IPS-18c (cell line): ENCODE measurements at regions not wholly inside any gene's neighbourhood (a gene's known extent, or its start where the extent isn't known, plus 50 kb on each side); places are given as distances from the start of the nearest gene placed in this dataset.

ENCODE experiments used
- H3K4me3 ChIP-seq: 2 replicates; pipeline ENCODE4 v1.7.0; 2013; ENCODE audit warnings: low read depth, mild to moderate bottlenecking, low read length, moderate library complexity; ENCODE audit not compliant: insufficient read depth
- H3K9me3 ChIP-seq: one replicate; pipeline ENCODE4 v1.6.1; 2013; ENCODE audit warnings: mild to moderate bottlenecking, low read length, moderate library complexity; ENCODE audit not compliant: control insufficient read depth, insufficient read depth

DNA sequence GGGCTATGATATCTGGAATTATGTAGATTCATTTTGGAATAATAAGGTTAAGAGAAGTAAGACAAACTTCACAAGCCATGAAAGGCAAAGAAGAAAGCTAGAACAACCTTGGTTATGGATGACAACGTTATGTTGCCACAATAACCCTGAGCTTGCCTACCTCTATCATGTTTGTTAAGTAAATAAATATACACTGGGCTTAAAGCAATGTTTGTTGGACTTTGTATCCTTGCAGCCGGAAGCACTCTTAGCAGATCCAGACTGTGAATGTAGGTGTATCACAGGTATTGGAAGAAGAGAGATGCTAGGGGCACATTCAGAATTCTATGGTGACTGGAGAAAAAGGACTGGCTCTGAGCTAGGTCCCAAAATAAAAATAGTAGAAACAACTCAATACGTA, 214.4 kb downstream of the HS3ST1 start:
- peaks cover 2% of the 10 kb centered on the region for H3K9me3 ChIP-seq
- no peak overlapping the region for H3K4me3 ChIP-seq

DNA sequence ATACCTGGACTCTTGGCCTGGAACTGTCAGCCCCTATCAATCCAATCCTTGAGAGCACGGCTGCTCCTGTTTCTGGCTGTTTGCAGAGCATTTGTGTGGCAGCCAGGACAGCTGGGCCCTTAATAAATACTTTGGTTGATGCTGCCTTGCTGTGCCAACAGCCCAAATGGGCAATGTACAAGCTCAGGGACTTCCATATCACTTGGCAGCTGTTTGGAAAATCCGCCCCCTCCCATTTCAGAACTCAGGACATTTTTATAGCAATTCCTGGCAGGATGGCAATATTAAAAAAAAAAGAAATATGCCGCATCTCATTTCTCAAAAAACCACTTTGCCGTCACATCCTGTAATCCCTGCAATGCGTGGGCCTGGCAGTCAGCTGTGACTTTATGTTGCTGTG, 218.9 kb downstream of the HS3ST1 start:
- no peaks in the 10 kb centered on the region for H3K9me3 ChIP-seq
- no peak overlapping the region for H3K4me3 ChIP-seq

DNA sequence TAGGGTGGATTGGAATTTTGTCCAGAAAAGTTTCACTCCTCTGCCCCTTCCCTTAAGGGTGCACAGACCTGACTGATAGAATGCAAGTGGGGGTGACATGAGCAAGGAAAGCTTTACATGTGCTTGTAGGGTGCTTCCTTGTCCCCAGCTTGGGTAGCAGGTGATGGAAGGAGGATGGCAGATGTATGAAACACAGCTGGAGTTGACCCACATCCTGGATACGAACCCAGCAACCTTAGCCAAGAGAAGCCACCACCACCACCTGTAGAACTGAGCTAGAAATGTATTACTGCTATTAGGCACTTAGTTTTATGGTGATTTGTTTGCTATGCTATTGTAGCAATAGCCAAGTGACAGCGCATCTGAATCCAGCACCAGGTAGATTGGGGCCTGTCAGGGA, 227.4 kb downstream of the HS3ST1 start:
- no peaks in the 10 kb centered on the region for H3K9me3 ChIP-seq
- H3K4me3 ChIP-seq: no peak overlapping the region

DNA sequence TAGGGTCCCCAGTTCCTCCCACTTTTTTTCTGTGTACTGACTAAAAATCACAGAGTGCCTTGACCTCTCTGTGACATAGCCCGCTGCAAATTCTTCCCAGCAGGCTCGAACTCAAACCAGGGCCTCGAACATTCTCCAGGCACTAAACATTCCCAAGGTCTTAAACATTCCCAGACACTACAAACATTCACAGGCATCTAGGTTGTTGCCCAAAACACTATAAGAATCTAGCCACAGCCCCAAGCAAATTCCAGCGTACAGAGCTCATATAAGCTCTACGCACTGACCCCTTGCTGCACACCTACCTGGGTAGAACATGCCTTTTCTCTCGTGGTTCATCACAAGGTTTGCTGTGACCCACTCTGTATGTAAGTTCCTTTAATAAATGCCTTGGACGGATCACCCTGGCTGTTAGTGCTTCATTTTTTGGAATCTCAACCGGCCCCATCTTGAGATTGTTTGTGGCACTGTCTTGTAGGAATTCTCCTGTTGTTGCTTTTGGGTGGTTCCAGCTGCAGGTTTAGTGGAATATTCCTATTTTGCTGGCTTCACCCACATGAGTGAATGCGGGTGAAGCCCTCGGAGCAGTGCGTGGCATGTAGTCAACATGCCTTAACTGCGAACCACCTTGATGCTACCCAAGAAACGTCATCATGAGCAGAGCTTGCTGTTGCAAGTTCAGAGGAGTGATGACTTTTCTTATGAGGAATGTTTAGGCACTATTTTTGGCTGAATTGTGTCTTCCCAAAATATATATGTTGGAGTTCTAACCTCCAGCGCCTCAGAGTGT, 230.0 kb downstream of the HS3ST1 start:
- no peaks in the 10 kb centered on the region for H3K9me3 ChIP-seq
- H3K4me3 ChIP-seq: no peak overlapping the region

DNA sequence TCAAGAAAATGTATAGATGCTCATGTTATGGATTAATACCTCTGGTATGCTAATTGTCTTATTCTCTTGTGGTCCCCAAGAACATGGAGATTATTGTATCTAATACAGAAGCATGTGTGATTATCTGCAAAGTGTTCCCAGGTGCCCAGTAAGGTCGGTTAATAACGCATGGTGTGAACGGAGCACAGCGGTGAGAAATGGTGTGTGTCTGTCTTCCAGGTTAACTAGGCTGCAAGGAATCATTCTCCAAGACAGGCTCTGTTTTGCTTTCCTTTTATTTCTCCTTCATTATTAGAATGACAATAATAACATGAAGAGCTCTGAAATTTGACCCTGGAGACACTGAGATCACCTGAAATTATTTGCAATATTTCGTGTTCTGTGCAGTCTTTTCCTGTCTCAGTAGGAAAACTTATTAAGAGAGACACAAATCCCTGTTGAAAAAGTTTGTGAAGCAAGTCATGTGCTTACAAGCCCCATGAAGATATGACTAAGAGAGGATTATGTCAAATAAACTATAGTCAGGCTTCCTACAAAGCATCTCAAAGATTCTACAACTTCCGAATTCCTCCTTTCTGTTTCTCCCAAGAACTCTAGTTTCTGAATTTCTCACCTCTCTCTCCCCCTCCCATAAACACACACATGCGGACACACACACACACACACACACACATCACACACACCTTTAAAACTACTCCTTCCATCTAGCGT, 230.9 kb downstream of the HS3ST1 start:
- no peak overlapping the region for H3K4me3 ChIP-seq
- no peaks in the 10 kb centered on the region for H3K9me3 ChIP-seq

DNA sequence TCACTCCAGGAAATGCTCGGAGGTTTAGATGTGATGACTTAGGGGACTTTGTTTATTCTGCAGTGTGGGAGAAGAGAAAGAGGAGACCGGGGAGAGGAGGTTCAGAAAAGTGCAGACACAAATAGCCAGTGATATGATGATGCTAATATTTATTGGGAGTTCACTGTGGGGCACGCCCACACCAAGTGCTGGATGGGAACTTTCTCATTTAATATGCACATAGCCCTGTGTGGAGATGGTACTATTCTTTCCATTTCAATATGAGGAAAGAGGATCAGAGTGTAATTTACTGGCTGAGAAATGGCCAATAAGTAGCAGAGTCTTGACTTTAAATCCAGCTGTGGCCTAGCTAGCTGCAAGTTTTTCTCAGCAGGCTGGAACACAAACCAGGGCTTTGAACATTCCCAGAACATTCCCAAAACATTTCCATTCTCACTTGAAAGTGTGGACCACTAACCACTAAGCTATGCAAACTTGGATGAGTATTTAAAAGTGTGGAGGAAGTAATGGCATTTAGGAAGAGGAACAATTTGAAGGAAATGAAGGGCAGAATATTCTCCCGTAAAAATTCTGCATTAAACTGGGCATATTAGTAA, 231.7 kb downstream of the HS3ST1 start:
- H3K4me3 ChIP-seq: no peak overlapping the region
- no peaks in the 10 kb centered on the region for H3K9me3 ChIP-seq

DNA sequence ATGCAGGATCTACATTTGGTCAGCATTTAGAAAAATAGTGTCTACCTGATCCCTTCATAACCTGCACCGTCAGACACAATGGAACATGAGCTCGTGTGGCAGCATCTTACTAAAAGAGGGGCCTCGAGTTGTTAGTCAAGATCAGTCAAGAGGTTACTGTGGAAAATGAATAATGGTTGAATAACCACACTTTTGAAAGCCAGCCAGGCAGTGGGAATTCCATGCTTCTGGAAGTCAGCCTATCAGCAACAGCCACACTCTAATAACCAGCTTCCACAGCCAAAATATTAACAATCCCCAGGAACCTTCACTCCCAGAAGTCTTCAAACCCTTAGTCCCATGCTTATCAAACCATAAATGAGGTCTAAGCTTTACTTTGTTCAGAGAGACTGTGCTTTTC, 234.3 kb downstream of the HS3ST1 start:
- Histone ChIP-seq H3K9me3 (no peaks in the 10 kb centered on the region), H3K4me3 (no peak overlapping the region)

DNA sequence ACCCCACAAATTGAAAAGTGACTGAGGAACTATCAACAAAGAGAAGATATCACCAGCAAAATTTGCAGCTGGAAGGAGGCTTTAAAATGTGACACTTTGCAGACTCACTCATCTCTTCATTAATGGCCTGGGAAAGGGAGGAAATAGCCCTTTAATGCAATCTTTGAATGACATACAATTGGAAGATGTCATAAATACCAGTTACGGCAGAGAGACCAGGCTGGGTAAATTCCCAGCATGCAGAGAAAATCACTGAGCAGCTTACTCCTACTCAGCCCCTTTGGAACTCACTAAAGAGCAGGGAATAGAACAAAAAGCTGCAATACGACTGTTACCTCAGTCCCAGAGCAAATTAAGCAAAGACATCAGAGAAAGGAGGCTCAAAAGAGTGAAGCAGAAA, 238.9 kb downstream of the HS3ST1 start:
- no peak overlapping the region for H3K4me3 ChIP-seq
- H3K9me3 ChIP-seq: no peaks in the 10 kb centered on the region

DNA sequence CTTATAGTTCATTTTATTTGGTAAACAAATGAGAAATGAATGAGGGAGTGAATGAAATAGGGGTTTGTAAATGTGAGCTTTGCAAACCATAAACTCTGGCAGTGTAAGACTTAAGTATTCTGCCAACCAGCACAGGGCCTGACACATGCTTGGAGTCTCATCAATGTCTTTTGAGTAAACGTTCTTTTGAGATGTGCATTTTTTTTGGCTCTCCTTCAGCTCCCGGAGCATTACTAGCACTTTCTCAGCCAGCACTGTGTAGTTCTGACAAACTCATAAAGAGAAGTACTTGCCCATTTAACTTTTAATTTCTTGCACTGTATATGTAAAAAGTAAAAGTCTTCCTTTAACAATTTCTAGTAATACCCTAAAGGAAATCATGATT, 245.3 kb downstream of the HS3ST1 start:
- Histone ChIP-seq H3K4me3 (no peak overlapping the region), H3K9me3 (no peaks in the 10 kb centered on the region)

DNA sequence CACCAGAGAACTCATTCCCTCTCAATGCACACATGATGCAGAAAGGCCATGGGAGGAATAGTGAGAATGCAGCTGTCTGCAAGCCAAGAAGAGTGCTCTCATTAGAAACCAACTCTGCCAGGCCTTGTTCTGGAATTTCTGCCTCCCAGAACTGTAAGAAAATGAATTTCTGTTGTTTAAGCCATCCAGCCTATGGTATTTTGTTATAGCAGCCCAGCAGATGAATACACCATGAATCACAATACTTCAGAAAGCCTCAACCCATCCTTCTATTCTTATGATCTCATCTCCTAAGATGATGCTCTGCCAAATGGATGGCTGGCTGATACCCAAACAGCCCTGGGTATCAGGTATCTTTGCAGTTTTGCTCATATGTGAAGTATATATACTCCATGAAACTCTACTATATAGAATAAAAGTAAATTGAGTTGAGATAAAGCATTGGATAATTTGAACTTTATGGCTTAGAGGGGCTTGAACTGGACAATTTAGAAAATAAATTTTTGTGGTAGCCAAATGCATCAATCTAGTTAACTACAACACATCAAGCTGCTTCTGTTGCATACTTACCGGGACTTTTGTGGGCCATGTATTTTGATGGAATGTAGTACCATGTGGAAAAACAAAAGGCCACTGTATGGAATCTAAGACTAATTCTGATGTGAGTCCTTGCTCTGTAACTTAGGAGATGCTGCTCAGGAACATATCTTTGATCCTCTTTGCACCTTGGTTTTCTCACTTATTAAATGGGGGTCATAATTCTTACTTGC, 245.9 kb downstream of the HS3ST1 start:
- no peak overlapping the region for H3K4me3 ChIP-seq
- H3K9me3 ChIP-seq: no peaks in the 10 kb centered on the region

DNA sequence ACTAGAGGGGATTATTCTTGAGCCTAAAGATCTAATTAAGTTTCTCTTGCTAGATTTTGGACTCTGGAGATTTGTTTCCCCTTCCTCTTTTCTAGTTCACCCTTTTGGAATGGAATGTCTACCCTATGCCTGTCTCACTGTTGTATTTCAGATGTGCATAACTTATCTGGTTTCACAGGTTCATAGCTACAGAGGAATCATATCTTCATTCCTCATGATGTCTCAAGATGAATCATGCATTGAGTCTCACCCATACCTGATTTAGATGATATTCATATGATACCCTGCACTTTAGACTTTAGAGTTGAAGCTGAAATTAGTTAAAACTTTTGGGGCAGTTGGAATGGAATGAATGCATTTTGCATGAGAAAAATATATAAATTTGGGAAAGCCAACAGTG, 246.7 kb downstream of the HS3ST1 start:
- Histone ChIP-seq H3K9me3 (no peaks in the 10 kb centered on the region), H3K4me3 (no peak overlapping the region)

DNA sequence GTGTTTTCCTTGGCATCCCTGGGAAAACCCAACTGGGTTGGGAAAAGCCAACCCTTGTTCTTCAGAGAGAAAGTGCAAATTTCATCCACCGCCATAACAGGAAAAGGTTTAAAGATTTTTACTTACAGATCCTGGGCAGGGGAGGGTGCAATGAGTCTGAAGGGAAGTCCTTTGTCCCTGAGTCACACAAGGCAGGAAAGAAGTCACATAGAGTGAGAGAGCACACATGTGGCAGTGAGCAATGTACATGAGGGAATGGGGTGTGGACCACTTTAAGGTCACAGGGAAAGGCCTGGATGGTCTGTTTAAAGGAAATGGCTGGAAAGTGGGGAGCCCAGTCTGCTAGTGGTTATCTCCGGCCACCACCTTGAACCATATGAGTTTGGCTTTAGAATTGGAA, 248.9 kb downstream of the HS3ST1 start:
- Histone ChIP-seq H3K4me3 (no peak overlapping the region), H3K9me3 (no peaks in the 10 kb centered on the region)

DNA sequence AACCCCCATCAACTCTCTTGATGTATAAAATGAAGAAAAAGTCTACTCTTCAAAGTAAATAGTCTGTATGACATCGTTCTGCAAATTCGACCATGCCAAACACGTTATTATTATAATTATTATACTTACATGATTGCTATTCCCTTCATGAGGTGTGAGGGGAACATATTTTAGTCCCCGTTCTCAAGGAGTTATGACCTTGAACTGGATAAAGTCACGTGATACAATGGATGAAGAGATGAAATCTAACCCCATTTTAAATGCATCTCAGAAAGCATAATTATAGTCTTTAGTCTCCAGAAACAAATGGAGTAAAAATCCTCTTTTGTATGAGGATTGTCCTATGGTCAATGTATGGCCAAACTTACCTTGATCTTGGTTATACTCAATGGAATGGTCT, 250.3 kb downstream of the HS3ST1 start:
- Histone ChIP-seq H3K9me3 (no peaks in the 10 kb centered on the region), H3K4me3 (no peak overlapping the region)

DNA sequence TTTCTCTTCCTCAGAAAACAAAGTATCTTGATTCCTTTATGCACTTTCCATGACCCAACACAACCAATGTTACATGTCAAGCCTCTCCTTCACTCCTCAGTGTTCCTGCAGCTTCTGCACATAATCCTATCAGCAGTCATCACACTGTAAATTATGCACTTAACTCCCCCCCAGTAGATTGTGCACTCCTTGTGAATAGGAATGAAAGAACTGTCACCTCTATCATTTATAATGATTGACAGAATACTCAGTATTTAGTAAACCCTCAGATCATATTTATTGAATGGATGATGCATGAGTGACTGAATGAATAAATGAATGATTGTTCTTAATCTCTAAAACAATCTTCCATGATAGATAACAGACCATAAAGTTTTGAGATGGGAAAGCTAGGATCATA, 253.3 kb downstream of the HS3ST1 start:
- Histone ChIP-seq H3K9me3 (no peaks in the 10 kb centered on the region), H3K4me3 (no peak overlapping the region)

DNA sequence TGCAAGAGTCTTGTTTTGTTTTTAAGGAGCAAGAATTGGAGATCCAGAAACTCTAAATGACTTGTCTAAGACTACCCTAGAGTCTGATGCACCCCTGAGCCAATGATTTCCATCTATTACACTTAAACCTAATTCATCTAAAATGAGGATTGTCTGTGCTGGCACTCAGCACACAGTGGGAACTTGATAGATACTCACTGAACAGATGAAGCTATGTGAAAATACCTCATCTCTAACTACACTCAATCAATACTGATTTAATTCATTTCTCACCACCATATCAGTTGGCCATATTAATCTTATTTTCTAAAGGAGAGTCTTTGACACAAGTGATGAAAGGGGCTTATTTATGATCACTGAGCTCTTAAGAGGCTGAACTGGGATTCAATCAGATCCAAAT, 262.1 kb downstream of the HS3ST1 start:
- H3K4me3 ChIP-seq: no peak overlapping the region
- H3K9me3 ChIP-seq: no peaks in the 10 kb centered on the region

DNA sequence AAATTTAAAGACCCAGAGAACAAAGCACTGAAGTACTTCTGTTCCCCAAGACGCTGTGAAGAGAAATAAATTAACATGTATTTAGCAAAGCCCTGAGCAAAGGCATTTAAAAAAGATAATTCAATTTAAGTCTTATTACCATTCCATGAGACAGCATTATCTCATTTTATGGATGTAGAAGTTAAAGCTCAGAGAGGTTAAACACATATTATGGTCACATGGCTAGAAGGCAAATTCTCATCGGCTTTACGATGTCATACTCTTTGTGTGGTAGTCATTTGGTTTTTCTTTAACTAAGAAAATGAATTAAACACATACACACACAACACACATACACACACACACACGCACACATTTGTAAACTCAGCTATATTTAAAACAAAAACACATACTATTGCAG, 262.7 kb downstream of the HS3ST1 start:
- no peak overlapping the region for H3K4me3 ChIP-seq
- H3K9me3 ChIP-seq: no peaks in the 10 kb centered on the region

DNA sequence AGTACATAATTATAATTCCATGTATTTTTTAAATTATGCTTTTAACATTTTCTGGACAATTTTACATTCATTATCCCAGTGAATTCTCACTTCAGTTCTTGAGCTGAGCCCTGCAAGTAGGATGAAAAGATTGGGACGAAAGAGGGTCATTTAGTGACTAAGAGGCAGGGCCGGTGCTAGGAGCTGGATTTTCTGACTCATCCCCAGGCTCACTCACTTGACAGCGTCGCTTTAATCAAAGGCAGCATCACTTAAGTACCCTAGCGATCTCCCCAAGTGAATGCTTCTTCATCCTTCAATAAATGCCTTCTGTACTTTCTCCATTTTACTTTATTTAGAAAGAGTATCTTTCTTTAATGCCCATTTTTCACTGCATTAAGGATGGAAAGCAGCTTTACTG, 263.6 kb downstream of the HS3ST1 start:
- H3K9me3 ChIP-seq: no peaks in the 10 kb centered on the region

DNA sequence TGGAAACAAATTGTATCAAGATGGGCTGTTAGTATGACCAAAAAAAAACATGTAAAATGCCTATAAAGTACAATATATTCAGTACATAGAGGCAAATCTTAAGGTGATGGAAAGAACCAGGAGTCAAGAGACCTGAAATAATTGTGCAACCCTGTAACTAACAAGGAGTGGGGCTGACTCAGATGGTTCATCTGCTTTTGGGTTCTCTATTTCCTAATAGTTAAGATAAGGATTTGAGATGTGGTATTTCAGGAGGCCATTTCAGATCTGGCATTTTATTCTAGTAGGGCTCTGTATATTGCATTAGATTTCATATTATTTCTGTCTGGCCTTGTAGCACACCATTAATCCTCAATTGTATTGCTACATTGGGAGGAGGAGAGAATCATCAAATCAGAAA, 268.4 kb downstream of the HS3ST1 start:
- Histone ChIP-seq H3K9me3 (no peaks in the 10 kb centered on the region), H3K4me3 (no peak overlapping the region)

More for the DNA sequence above, 263.6 kb downstream of the HS3ST1 start:
- no peak overlapping the region for H3K4me3 ChIP-seq
